ENCODE measurements at regions not wholly inside any gene's neighbourhood (a gene's known extent, or its start where the extent isn't known, plus 50 kb on each side); places are given as distances from the start of the nearest gene placed in this dataset.

DNA sequence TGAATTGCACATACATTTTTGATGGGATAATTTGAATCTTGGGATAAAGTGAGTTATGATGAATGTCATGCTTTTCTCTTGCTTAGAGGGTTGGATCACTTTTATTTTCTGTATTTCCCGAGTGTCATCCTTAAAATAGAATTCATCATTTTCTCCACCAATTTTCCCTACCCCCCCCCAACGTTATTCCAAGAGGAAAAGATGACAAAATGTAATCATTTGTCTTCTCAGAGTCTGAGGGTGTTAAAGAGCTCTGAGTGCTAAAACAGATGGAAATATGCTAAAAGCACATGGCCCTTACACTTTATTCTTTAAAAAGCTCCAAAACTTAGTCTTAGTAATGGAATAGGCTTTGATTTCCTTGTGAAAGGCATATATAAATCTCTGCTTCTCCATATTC lies 81.4 kb downstream of the CHRM3 start:
- no peak for TF ChIP-seq EZH2 (IDR thresholded peaks at IDR 0.05; ENCODE audit: low read length)
- TF ChIP-seq, protein P1, sequence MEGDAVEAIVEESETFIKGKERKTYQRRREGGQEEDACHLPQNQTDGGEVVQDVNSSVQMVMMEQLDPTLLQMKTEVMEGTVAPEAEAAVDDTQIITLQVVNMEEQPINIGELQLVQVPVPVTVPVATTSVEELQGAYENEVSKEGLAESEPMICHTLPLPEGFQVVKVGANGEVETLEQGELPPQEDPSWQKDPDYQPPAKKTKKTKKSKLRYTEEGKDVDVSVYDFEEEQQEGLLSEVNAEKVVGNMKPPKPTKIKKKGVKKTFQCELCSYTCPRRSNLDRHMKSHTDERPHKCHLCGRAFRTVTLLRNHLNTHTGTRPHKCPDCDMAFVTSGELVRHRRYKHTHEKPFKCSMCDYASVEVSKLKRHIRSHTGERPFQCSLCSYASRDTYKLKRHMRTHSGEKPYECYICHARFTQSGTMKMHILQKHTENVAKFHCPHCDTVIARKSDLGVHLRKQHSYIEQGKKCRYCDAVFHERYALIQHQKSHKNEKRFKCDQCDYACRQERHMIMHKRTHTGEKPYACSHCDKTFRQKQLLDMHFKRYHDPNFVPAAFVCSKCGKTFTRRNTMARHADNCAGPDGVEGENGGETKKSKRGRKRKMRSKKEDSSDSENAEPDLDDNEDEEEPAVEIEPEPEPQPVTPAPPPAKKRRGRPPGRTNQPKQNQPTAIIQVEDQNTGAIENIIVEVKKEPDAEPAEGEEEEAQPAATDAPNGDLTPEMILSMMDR (optimal IDR thresholded peaks at IDR 0.05 in 1 of 3, IDR thresholded peaks at IDR 0.05 in 1 of 3, conservative IDR thresholded peaks at IDR 0.05 in 1 of 3; ENCODE audit: extremely low read depth in 1 of 3, insufficient read depth in 2 of 3, low read length in 3 of 3): no peak

All from keratinocyte (primary cell).